ENCODE measurements at regions not wholly inside any gene's neighbourhood (a gene's known extent, or its start where the extent isn't known, plus 50 kb on each side); places are given as distances from the start of the nearest gene placed in this dataset.

GRCh38 chr4:129468624-129469023 is 372.7 kb downstream of the C4orf33 start:
- TF ChIP-seq, protein P1, sequence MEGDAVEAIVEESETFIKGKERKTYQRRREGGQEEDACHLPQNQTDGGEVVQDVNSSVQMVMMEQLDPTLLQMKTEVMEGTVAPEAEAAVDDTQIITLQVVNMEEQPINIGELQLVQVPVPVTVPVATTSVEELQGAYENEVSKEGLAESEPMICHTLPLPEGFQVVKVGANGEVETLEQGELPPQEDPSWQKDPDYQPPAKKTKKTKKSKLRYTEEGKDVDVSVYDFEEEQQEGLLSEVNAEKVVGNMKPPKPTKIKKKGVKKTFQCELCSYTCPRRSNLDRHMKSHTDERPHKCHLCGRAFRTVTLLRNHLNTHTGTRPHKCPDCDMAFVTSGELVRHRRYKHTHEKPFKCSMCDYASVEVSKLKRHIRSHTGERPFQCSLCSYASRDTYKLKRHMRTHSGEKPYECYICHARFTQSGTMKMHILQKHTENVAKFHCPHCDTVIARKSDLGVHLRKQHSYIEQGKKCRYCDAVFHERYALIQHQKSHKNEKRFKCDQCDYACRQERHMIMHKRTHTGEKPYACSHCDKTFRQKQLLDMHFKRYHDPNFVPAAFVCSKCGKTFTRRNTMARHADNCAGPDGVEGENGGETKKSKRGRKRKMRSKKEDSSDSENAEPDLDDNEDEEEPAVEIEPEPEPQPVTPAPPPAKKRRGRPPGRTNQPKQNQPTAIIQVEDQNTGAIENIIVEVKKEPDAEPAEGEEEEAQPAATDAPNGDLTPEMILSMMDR (conservative IDR thresholded peaks at IDR 0.05 in 1 of 2, IDR thresholded peaks at IDR 0.05 in 1 of 2; ENCODE audit: low read depth in 1 of 2, low read length in 2 of 2), result no peak
- no peak for TF ChIP-seq EZH2 (IDR thresholded peaks at IDR 0.05; ENCODE audit: low read length, missing control alignments)

Data from fibroblast of lung (primary cell).